ENCODE measurements at regions not wholly inside any gene's neighbourhood (a gene's known extent, or its start where the extent isn't known, plus 50 kb on each side); places are given as distances from the start of the nearest gene placed in this dataset.

- TF ChIP-seq POLR2AphosphoS5 (IDR thresholded peaks at IDR 0.05; ENCODE audit: low read depth) (no peak), CTCF (IDR thresholded peaks at IDR 0.05; ENCODE audit: insufficient read depth, low read length) (no peak), SPI1 (IDR thresholded peaks at IDR 0.05; ENCODE audit: borderline replicate concordance, low read depth) (no peak)
- TF ChIP-seq, protein P1, sequence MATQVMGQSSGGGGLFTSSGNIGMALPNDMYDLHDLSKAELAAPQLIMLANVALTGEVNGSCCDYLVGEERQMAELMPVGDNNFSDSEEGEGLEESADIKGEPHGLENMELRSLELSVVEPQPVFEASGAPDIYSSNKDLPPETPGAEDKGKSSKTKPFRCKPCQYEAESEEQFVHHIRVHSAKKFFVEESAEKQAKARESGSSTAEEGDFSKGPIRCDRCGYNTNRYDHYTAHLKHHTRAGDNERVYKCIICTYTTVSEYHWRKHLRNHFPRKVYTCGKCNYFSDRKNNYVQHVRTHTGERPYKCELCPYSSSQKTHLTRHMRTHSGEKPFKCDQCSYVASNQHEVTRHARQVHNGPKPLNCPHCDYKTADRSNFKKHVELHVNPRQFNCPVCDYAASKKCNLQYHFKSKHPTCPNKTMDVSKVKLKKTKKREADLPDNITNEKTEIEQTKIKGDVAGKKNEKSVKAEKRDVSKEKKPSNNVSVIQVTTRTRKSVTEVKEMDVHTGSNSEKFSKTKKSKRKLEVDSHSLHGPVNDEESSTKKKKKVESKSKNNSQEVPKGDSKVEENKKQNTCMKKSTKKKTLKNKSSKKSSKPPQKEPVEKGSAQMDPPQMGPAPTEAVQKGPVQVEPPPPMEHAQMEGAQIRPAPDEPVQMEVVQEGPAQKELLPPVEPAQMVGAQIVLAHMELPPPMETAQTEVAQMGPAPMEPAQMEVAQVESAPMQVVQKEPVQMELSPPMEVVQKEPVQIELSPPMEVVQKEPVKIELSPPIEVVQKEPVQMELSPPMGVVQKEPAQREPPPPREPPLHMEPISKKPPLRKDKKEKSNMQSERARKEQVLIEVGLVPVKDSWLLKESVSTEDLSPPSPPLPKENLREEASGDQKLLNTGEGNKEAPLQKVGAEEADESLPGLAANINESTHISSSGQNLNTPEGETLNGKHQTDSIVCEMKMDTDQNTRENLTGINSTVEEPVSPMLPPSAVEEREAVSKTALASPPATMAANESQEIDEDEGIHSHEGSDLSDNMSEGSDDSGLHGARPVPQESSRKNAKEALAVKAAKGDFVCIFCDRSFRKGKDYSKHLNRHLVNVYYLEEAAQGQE (IDR thresholded peaks at IDR 0.05; ENCODE audit: insufficient replicate concordance, low read depth) = no peak
Observed at GRCh38 chr6:165716886-165717285, 53.8 kb upstream of the PDE10A start.

Measured in HL-60 (cell line).